ENCODE measurements at regions not wholly inside any gene's neighbourhood (a gene's known extent, or its start where the extent isn't known, plus 50 kb on each side); places are given as distances from the start of the nearest gene placed in this dataset.
A peak's percentile ranks its signal among the peaks of the same experiment; 100 is the strongest.

DNA sequence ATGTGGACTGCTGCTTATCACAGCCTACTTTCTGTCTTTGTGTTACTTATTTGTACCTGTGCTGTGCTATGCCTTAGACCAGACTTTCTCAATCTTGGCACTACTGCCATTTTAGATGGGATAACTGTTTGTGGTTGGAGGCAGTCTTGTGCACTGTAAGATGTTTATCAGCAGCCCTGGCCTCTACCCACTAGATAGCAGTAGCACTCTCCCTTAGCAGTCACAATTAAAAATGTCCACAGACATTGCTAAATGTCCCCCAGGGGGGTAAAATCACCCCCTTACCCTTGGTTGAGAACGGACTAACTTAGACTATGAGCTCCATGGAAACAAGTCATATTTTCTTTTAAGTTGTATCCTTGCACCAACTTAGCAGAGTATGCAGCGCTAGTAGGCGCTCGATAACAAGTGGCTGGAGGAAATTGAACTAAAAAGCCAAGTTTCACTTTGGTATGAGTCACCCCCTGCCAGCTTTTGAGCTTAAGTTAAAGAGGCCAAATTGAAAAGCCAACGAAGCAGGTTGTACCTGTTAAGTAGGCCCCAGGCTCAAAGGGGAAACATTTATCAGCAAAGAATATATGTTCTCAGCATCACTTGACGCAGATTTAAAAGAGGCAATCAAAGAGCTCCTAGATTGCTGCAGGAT, 304.8 kb upstream of the SORL1-AS1 start:
- H3K4me3 ChIP-seq (ENCODE audit: control insufficient read depth, low read depth, low read length) = no peak overlapping the region
- no peak for DNase-seq (ENCODE audit: low read depth)
- TF ChIP-seq, protein P1, sequence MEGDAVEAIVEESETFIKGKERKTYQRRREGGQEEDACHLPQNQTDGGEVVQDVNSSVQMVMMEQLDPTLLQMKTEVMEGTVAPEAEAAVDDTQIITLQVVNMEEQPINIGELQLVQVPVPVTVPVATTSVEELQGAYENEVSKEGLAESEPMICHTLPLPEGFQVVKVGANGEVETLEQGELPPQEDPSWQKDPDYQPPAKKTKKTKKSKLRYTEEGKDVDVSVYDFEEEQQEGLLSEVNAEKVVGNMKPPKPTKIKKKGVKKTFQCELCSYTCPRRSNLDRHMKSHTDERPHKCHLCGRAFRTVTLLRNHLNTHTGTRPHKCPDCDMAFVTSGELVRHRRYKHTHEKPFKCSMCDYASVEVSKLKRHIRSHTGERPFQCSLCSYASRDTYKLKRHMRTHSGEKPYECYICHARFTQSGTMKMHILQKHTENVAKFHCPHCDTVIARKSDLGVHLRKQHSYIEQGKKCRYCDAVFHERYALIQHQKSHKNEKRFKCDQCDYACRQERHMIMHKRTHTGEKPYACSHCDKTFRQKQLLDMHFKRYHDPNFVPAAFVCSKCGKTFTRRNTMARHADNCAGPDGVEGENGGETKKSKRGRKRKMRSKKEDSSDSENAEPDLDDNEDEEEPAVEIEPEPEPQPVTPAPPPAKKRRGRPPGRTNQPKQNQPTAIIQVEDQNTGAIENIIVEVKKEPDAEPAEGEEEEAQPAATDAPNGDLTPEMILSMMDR (IDR thresholded peaks at IDR 0.05; ENCODE audit: control insufficient read depth, insufficient read depth, low read depth, low read length, missing control alignments) = peak; percentile 10

DNA sequence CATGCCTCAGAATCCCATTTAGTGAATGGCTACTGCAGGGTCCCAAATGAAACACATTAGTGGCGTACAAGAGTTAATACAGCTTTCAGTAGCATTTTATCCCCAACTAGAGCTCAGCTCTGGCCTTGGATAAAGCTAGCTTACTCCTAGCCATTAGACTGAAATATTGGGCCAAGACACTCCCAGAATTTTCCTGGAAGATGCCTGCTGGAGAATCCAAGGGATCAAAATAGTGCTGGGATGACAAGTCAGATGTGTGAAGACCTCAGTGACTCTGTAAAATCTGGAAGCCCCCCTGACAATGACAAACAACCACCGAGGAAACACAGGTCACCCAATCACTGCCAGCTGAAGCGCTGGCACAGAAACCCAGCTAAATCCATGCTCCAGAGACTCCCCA, 303.1 kb upstream of the SORL1-AS1 start:
- DNase-seq (ENCODE audit: low read depth) = no peak
- TF ChIP-seq, protein P1 (IDR thresholded peaks at IDR 0.05; ENCODE audit: control insufficient read depth, insufficient read depth, low read depth, low read length, missing control alignments) = no peak
- H3K4me3 ChIP-seq (ENCODE audit: control insufficient read depth, low read depth, low read length) = no peak overlapping the region

DNA sequence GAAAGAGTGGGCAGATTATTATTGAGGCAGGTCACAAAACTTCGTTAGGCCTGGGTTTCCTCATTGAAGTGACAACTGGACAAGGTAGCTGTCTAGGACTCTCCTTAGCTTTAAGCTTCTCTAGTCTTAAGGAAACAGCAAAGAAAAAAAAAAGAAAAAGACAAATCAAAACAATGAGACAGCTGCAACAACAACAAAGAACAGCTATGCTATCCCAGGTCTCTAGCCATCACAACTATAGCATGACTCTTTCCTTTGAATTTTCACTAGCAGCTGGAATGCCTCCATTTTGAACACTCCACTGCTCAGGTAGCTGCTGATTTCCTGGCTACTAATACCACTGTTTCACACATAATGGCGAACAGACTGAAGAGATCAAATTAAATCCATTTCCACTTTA, 302.4 kb upstream of the SORL1-AS1 start:
- no peak overlapping the region for H3K4me3 ChIP-seq (ENCODE audit: control insufficient read depth, low read depth, low read length)
- no peak for DNase-seq (ENCODE audit: low read depth)
- TF ChIP-seq, protein P1 (IDR thresholded peaks at IDR 0.05; ENCODE audit: control insufficient read depth, insufficient read depth, low read depth, low read length, missing control alignments) = no peak

DNA sequence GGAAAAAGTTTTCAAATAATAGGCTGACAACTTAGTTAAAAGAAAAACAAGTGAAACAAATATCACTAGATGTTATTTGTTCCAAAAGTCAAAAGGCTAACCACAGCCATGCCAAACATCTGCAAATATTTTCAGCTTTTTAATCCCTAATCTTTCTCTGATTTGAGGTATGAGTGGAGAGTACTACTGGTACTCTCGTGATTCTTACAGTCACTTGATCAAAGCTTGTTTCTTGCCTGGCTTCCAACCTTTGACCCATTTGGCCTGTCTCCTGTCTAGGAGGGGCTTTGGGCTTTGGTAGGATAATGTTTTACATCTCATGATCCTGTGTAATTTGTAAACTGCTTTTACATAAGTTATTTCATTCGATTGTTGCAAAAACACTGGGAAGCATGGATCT, 301.8 kb upstream of the SORL1-AS1 start:
- H3K4me3 ChIP-seq (ENCODE audit: control insufficient read depth, low read depth, low read length) = no peak overlapping the region
- TF ChIP-seq, protein P1 (IDR thresholded peaks at IDR 0.05; ENCODE audit: control insufficient read depth, insufficient read depth, low read depth, low read length, missing control alignments) = no peak

DNA sequence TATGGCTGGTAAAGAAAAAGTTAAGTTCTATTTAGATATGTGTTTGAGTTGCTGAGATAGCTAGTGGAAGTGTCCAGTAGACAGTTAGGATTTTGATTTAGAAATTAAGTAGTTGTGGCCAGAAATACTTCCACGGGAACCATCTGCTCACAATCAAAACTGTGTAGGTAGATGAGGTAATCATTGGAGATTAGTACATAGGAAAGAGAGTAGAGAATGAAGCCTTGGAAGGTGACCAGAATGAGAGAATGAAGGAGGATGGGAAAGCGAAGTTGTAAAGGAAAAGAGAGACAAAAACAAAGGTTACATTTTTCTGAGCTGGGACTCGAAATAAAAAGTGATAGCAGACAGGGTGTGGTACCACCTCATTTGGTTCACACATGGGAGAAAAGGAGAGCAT, 296.9 kb upstream of the SORL1-AS1 start:
- TF ChIP-seq, protein P1 (IDR thresholded peaks at IDR 0.05; ENCODE audit: control insufficient read depth, insufficient read depth, low read depth, low read length, missing control alignments) = no peak
- no peak for DNase-seq (ENCODE audit: low read depth)
- H3K4me3 ChIP-seq (ENCODE audit: control insufficient read depth, low read depth, low read length) = no peak overlapping the region

More for the DNA sequence above, 301.8 kb upstream of the SORL1-AS1 start:
- no peak for DNase-seq (ENCODE audit: low read depth)

DNA sequence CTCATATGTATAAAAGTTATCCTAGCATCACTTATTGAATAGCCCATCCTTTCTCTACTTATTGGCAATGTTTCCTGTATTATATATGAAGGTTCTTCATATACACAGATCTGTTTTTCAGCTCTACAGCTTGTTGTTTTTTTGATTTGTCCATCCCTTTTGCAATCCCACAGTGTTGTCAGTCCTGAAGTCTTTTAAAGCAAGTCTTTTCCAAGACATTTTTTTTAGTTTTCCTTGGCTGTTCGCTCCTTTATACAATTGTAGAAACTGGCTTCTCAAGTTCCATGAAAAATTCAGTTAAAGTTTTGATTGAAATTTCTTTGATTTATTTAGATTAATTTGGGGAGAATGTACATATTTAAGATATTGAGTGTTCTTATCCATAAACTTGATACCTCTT, 295.3 kb upstream of the SORL1-AS1 start:
- DNase-seq (ENCODE audit: low read depth) = no peak
- TF ChIP-seq, protein P1 (IDR thresholded peaks at IDR 0.05; ENCODE audit: control insufficient read depth, insufficient read depth, low read depth, low read length, missing control alignments) = no peak
- H3K4me3 ChIP-seq (ENCODE audit: control insufficient read depth, low read depth, low read length) = no peak overlapping the region
